ENCODE measurements at regions not wholly inside any gene's neighbourhood (a gene's known extent, or its start where the extent isn't known, plus 50 kb on each side); places are given as distances from the start of the nearest gene placed in this dataset.

DNA sequence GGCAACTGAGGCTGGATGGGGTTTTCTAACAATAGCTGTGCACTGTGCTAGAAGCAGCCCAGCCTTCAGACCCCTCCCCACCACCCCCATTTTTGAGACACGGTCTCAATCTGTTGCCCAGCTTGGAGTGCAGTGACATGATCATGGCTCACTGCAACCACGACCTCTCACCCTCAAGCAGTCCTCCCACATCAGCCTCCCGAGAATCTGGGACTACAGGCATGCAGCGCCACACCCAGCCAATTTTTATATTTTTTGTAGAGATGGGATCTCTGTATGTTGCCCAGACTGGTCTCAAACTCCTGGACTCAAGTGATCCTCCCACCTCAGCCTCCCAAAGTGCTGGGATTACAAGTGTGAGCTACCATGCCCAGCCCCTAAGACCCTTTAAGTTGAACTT is 182.5 kb downstream of the DRD1 start:
- DNase-seq (ENCODE audit: insufficient read length, low spot score) (no peak), FAIRE-seq (no peak)
- TF ChIP-seq CTCF (IDR thresholded peaks at IDR 0.05; ENCODE audit: insufficient read depth, missing control alignments): no peak

GRCh38 chr5:175261037-175261436 is 182.9 kb downstream of the DRD1 start:
- no peak for FAIRE-seq

GRCh38 chr5:175257847-175258194 is 186.2 kb downstream of the DRD1 start:
- DNase-seq (ENCODE audit: insufficient read length, low spot score) (no peak), FAIRE-seq (no peak)
- TF ChIP-seq CTCF (IDR thresholded peaks at IDR 0.05; ENCODE audit: insufficient read depth, missing control alignments): no peak

More at GRCh38 chr5:175261037-175261436, 182.9 kb downstream of the DRD1 start:
- DNase-seq (ENCODE audit: insufficient read length, low spot score): no peak
- no peak for TF ChIP-seq CTCF (IDR thresholded peaks at IDR 0.05; ENCODE audit: insufficient read depth, missing control alignments)

DNA sequence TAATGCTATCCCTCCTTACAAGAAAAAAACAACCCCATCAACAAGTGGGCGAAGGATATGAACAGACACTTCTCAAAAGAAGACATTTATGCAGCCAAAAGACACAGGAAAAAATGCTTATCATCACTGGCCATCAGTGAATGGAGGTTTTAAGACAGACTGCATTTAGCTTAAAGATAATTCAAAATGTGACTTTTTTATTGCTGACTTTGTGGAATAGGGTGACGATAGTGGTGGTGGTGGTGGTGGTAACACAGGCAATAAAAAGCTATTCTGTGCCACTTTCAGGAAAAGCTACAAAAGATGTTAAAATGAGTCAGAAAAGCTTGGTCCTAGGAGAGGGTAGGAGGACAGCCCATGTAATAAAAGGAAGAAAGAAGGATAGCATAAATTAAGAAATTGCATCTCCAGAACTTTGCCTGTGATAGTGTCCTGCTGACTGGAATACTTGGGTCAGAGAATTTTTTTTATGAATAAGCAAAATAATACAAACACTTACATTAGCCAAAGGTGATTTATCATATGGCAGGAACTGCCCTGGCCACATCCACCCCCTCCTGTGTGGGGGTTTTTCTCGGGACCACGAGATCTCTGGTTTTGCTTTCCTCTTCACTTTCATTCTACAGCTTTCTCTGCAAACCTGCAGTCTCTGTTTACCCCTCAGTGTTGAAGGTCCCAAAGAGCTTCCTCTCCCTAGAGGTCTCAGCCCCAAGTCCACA is 186.7 kb downstream of the DRD1 start:
- no peak for DNase-seq (ENCODE audit: insufficient read length, low spot score)
- no peak for TF ChIP-seq CTCF (IDR thresholded peaks at IDR 0.05; ENCODE audit: insufficient read depth, missing control alignments)
- no peak for FAIRE-seq

DNA sequence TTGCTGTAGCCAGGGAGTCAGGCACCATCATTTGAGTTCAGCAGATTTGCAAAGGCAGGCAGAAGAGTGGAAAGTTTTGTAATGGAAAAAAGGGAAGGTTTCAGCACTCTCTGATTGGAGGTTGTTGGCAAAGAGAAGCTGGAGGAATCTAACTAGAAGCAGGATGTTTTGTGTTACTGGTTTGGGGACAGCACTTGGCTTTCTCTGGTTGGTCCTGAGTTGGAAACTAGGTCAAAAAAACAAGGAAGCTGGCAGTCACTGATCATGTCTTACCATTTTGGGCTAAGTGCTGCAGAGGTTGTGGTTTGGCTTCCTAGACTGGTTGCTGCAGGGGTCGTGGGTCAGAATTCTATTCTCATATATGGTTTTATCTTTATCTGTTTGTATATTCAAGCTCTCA is 189.8 kb downstream of the DRD1 start:
- TF ChIP-seq CTCF (IDR thresholded peaks at IDR 0.05; ENCODE audit: insufficient read depth, missing control alignments): no peak
- FAIRE-seq (no peak), DNase-seq (ENCODE audit: insufficient read length, low spot score) (no peak)

DNA sequence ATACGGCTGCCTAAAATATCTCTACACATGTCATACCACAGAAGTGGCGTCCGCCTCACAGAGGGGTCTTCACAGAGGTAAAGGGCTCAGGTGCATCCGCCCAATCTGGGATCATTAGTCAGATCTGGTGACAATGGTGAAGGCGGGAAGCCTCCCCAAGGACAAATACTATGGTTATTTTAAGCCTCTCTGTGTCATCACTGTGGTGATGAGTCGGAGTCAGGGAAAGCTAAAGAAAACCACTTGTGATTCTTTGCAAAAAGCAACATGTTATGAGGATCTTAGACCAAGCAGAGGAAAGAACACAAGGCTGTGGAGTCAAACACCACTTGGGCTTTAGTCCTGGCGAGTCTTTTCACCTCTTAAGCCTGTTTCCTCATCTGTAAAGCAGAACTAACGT is 190.4 kb downstream of the DRD1 start:
- TF ChIP-seq CTCF (IDR thresholded peaks at IDR 0.05; ENCODE audit: insufficient read depth, missing control alignments): no peak
- no peak for FAIRE-seq
- no peak for DNase-seq (ENCODE audit: insufficient read length, low spot score)

GRCh38 chr5:175252234-175252805 is 191.7 kb downstream of the DRD1 start:
- no peak for TF ChIP-seq CTCF (IDR thresholded peaks at IDR 0.05; ENCODE audit: insufficient read depth, missing control alignments)
- FAIRE-seq (no peak), DNase-seq (ENCODE audit: insufficient read length, low spot score) (no peak)
